ENCODE measurements at regions not wholly inside any gene's neighbourhood (a gene's known extent, or its start where the extent isn't known, plus 50 kb on each side); places are given as distances from the start of the nearest gene placed in this dataset.

GRCh38 chr6:118372413-118372812, 175.7 kb upstream of the PLN start:
- FAIRE-seq (no peak), DNase-seq (ENCODE audit: extremely low read depth in 1 of 4, low spot score in 3 of 4) (no peak), ATAC-seq (no peak)
- H3K4me3 ChIP-seq, result no peak overlapping the region
- H3K79me2 ChIP-seq (ENCODE audit: control insufficient read depth, insufficient read depth, low read length), result no peaks in the 10 kb centered on the region
- no peaks in the 10 kb centered on the region for H3K4me1 ChIP-seq (replicated peaks in 1 of 2; ENCODE audit: control insufficient read depth in 2 of 2, insufficient read depth in 2 of 2, low read length in 2 of 2)
- no peak overlapping the region for H2AFZ ChIP-seq (ENCODE audit: low read depth, low read length)
- H3K4me2 ChIP-seq (ENCODE audit: insufficient read depth, low read length), result no peak overlapping the region
- no peaks in the 10 kb centered on the region for H3K9me1 ChIP-seq (ENCODE audit: control insufficient read depth, insufficient read depth, low read length)
- no peaks in the 10 kb centered on the region for H4K20me1 ChIP-seq (replicated peaks; ENCODE audit: control insufficient read depth, insufficient read depth, low read length)
- intact Hi-C loops (cut with micrococcal nuclease) (no loop called here), in situ Hi-C loops (cut with MboI) (no loop called here)
- POLR2A ChIA-PET, result interaction anchor here (1.1 kb wide), 1 partner anchor 18 kb away, joined by 3 read pairs; no protein-coding TSS in a partner anchor
- no peak overlapping the region for H3K9ac ChIP-seq (ENCODE audit: insufficient read depth in 1 of 2, low read depth in 2 of 2, low read length in 2 of 2)
- TF ChIP-seq ZC3H4 (CRISPR knock-in tag; IDR thresholded peaks at IDR 0.05; ENCODE audit: borderline replicate concordance) (no peak), ZBTB8A (IDR thresholded peaks at IDR 0.05; ENCODE audit: partially characterized antibody) (no peak), HSF4 (CRISPR knock-in tag; IDR thresholded peaks at IDR 0.05; ENCODE audit: borderline replicate concordance) (no peak), ZKSCAN1 (IDR thresholded peaks at IDR 0.05; ENCODE audit: low read depth, low read length) (no peak), ZNF232 (CRISPR knock-in tag; IDR thresholded peaks at IDR 0.05) (no peak), ZNF589 (CRISPR knock-in tag; IDR thresholded peaks at IDR 0.05; ENCODE audit: low read depth) (no peak), MCM7 (IDR thresholded peaks at IDR 0.05) (no peak), MTF1 (CRISPR knock-in tag; IDR thresholded peaks at IDR 0.05; ENCODE audit: borderline replicate concordance) (no peak), TAF7 (tag; IDR thresholded peaks at IDR 0.05) (no peak), GTF3C2 (IDR thresholded peaks at IDR 0.05; ENCODE audit: borderline replicate concordance, extremely low read depth, insufficient read length) (no peak), ZBTB34 (CRISPR knock-in tag; IDR thresholded peaks at IDR 0.05) (no peak), CC2D1A (IDR thresholded peaks at IDR 0.05) (no peak), BRD9 (IDR thresholded peaks at IDR 0.05; ENCODE audit: low read depth, partially characterized antibody) (no peak), NFXL1 (CRISPR knock-in tag; IDR thresholded peaks at IDR 0.05) (no peak), BMI1 (IDR thresholded peaks at IDR 0.05; ENCODE audit: low read length) (no peak), MTA3 (IDR thresholded peaks at IDR 0.05; ENCODE audit: borderline replicate concordance) (no peak), HDGF (IDR thresholded peaks at IDR 0.05) (no peak), PCBP2 (IDR thresholded peaks at IDR 0.05; ENCODE audit: low read depth, low read length, poor library complexity, severe bottlenecking) (no peak)
- CTCF ChIA-PET (ENCODE audit: low intra/inter-chr PET ratio), result no interaction called here
- H3K9me3 ChIP-seq (replicated peaks; ENCODE audit: control insufficient read depth, insufficient read depth, low read depth, low read length), result no peaks in the 10 kb centered on the region
- no peaks in the 10 kb centered on the region for H3K36me3 ChIP-seq (ENCODE audit: control insufficient read depth, insufficient read depth, low read length)
- no peak overlapping the region for H3K27ac ChIP-seq (ENCODE audit: extremely low read depth, low read depth, low read length)
- H3K27me3 ChIP-seq (ENCODE audit: control insufficient read depth in 2 of 2, insufficient read depth in 2 of 2, low read length in 2 of 2), result no peaks in the 10 kb centered on the region
- BruUV-seq (replicated peaks), result no TSS peak

All from K562 (cell line).